ENCODE measurements at regions not wholly inside any gene's neighbourhood (a gene's known extent, or its start where the extent isn't known, plus 50 kb on each side); places are given as distances from the start of the nearest gene placed in this dataset.

DNA sequence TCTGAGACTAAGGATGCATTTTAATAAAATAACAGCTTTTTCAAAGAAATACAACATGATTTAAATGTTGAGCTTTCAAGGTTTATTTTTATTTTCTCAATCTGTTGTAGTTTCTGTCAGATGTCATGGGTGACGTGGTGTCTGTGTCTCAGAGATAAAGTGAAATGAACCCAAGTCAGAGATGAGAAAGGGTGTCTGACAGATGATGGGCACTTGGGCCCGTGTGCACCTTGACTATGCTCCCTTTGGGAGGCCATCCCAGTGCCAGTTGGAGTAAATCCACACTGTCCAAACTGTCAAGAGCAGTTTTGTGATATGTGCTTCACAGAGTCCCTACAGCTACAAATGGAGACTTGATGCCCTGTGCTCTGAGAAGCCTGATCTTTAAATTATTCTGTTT is 536.9 kb upstream of the FAM174A start:
- H3K27ac ChIP-seq, result no peak overlapping the region
- TF ChIP-seq ZFX (IDR thresholded peaks at IDR 0.05; ENCODE audit: borderline replicate concordance) (no peak), CTCF (IDR thresholded peaks at IDR 0.05) (no peak)

GRCh38 chr5:99995407-99995806 is 539.8 kb upstream of the FAM174A start:
- H3K27ac ChIP-seq, result no peak overlapping the region
- TF ChIP-seq ZFX (IDR thresholded peaks at IDR 0.05; ENCODE audit: borderline replicate concordance) (no peak), CTCF (IDR thresholded peaks at IDR 0.05) (no peak)

- H3K27ac ChIP-seq, result no peak overlapping the region
- TF ChIP-seq CTCF (IDR thresholded peaks at IDR 0.05) (no peak), ZFX (IDR thresholded peaks at IDR 0.05; ENCODE audit: borderline replicate concordance) (no peak)
Measured at GRCh38 chr5:99973779-99974178, 561.4 kb upstream of the FAM174A start.

DNA sequence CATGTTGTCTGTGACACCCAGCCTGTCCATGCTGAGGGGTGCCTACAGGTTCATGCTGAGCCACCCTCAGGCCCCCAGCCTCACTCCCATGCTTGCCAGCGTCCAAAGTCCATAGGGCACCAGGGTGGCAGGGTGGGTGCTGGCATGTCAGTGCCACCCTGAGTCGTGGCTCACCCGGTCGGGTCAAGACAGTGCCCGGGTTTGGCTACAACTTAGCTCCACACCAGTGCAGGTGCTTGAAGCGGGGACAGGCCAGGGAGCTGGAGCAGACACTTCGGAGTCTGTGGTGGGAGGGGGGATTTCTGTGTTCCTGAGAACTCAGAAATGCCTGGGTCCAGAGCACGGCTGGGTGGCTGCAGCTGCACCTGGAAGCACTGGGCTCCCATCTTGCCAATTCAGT is 579.2 kb upstream of the FAM174A start:
- no peak overlapping the region for H3K27ac ChIP-seq
- no peak for TF ChIP-seq CTCF (IDR thresholded peaks at IDR 0.05)
- no peak for TF ChIP-seq ZFX (IDR thresholded peaks at IDR 0.05; ENCODE audit: borderline replicate concordance)

GRCh38 chr5:99955006-99955405 is 580.2 kb upstream of the FAM174A start:
- H3K27ac ChIP-seq, result no peak overlapping the region
- TF ChIP-seq ZFX (IDR thresholded peaks at IDR 0.05; ENCODE audit: borderline replicate concordance), result no peak
- no peak for TF ChIP-seq CTCF (IDR thresholded peaks at IDR 0.05)

DNA sequence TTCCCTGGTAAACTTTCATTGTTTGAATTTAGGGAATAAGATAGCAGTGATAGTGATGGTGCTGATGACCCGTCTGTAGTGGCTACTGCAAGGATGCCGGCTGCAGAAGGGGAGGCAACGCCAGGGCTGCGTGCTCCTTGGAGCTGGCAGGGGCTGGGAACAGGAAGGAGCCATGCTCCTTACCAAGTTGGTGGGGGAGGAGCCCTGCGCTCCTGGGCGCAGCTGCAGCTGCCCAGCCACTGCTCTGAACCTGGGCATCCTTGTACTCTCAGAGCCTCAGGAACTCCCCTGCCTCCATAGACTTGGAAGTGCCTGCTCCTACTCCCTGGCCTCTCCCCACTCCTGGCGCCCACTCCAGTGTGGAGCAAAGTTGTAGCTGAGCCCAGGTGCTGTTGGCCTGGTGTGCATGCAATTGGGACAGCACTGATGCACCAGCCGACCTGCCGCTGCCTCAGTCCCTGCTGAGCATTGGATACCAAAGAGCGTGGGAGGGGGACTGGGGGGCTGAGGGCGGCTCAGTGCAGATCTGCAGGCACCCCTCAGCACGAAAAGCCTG is 585.1 kb upstream of the FAM174A start:
- no peak overlapping the region for H3K27ac ChIP-seq
- TF ChIP-seq CTCF (IDR thresholded peaks at IDR 0.05), result no peak

GRCh38 chr5:99949361-99949760 is 585.8 kb upstream of the FAM174A start:
- no peak overlapping the region for H3K27ac ChIP-seq
- no peak for TF ChIP-seq CTCF (IDR thresholded peaks at IDR 0.05)
- no peak for TF ChIP-seq ZFX (IDR thresholded peaks at IDR 0.05; ENCODE audit: borderline replicate concordance)
